GM08714 (cell line): ENCODE measurements at regions not wholly inside any gene's neighbourhood (a gene's known extent, or its start where the extent isn't known, plus 50 kb on each side); places are given as distances from the start of the nearest gene placed in this dataset.

ENCODE experiments used
- H3K4me3 ChIP-seq: fragments of 200-500 bp; sonication (Bioruptor generic); 2 replicates; pipeline ENCODE4 v1.5.1; 2014; ENCODE audit warnings: mild to moderate bottlenecking, low read length, inconsistent platforms
- ZNF274 ChIP-seq: IDR thresholded peaks from 2 replicates; pipeline ENCODE4 v1.6.1; 2012; ENCODE audit warnings: mild to moderate bottlenecking, low read depth, low read length

GRCh38 chr2:41768310-41768709, 279.5 kb upstream of the PKDCC start:
- no peak for TF ChIP-seq ZNF274
- no peak overlapping the region for H3K4me3 ChIP-seq

GRCh38 chr2:41771710-41772109, 276.1 kb upstream of the PKDCC start:
- H3K4me3 ChIP-seq, result no peak overlapping the region
- no peak for TF ChIP-seq ZNF274

- H3K4me3 ChIP-seq, result no peak overlapping the region
Measured at GRCh38 chr2:41772697-41773096, 275.1 kb upstream of the PKDCC start.

GRCh38 chr2:41774011-41774605, 273.7 kb upstream of the PKDCC start:
- no peak overlapping the region for H3K4me3 ChIP-seq
- TF ChIP-seq ZNF274, result no peak

More at GRCh38 chr2:41772697-41773096, 275.1 kb upstream of the PKDCC start:
- TF ChIP-seq ZNF274, result no peak

- H3K4me3 ChIP-seq, result no peak overlapping the region
- no peak for TF ChIP-seq ZNF274
Measured at GRCh38 chr2:41775366-41776025, 272.3 kb upstream of the PKDCC start.

- no peak for TF ChIP-seq ZNF274
- H3K4me3 ChIP-seq, result no peak overlapping the region
Measured at GRCh38 chr2:41779888-41780287, 267.9 kb upstream of the PKDCC start.

GRCh38 chr2:41782306-41783158, 265.3 kb upstream of the PKDCC start:
- TF ChIP-seq ZNF274, result no peak
- no peak overlapping the region for H3K4me3 ChIP-seq

GRCh38 chr2:41784496-41784895, 263.3 kb upstream of the PKDCC start:
- no peak for TF ChIP-seq ZNF274
- H3K4me3 ChIP-seq, result no peak overlapping the region

GRCh38 chr2:41785251-41786022, 262.4 kb upstream of the PKDCC start:
- no peak overlapping the region for H3K4me3 ChIP-seq
- TF ChIP-seq ZNF274, result no peak

GRCh38 chr2:41791523-41791922, 256.3 kb upstream of the PKDCC start:
- H3K4me3 ChIP-seq, result no peak overlapping the region

GRCh38 chr2:41803361-41803760, 244.5 kb upstream of the PKDCC start:
- no peak for TF ChIP-seq ZNF274

More at GRCh38 chr2:41791523-41791922, 256.3 kb upstream of the PKDCC start:
- TF ChIP-seq ZNF274, result no peak

GRCh38 chr2:41806286-41806685, 241.5 kb upstream of the PKDCC start:
- no peak overlapping the region for H3K4me3 ChIP-seq
- no peak for TF ChIP-seq ZNF274

More at GRCh38 chr2:41803361-41803760, 244.5 kb upstream of the PKDCC start:
- H3K4me3 ChIP-seq, result no peak overlapping the region

- H3K4me3 ChIP-seq, result no peak overlapping the region
- no peak for TF ChIP-seq ZNF274
Measured at GRCh38 chr2:41821167-41821566, 226.7 kb upstream of the PKDCC start.

- TF ChIP-seq ZNF274, result no peak
- no peak overlapping the region for H3K4me3 ChIP-seq
Measured at GRCh38 chr2:41826921-41827320, 220.9 kb upstream of the PKDCC start.

GRCh38 chr2:41827354-41827971, 220.4 kb upstream of the PKDCC start:
- no peak overlapping the region for H3K4me3 ChIP-seq
- TF ChIP-seq ZNF274, result no peak
